RWPE1 (cell line): ENCODE measurements at regions not wholly inside any gene's neighbourhood (a gene's known extent, or its start where the extent isn't known, plus 50 kb on each side); places are given as distances from the start of the nearest gene placed in this dataset.

ENCODE experiments used
- CTCF ChIA-PET: fragments of 350-600 bp; sonication (Branson Sonifier 250); formaldehyde crosslinking; extraction: SDS; loops from one replicate; lab custom pipeline; 2021; lab: Yijun Ruan, JAX
- POLR2A ChIA-PET: fragments of 400-600 bp; formaldehyde crosslinking; extraction: SDS; loops from one replicate; lab custom pipeline; 2020; ENCODE audit warnings: antibody characterized with exemption; ENCODE audit not compliant: low non-redundant PET; lab: Yijun Ruan, JAX
- DNase-seq: peaks from one replicate; pipeline ENCODE4 v3.0.0; 2012; ENCODE audit warnings: low spot score
- H3K27ac ChIP-seq: fragments of 450-650 bp; 2 replicates; pipeline ENCODE4 v1.5.1; 2017
- CTCF ChIP-seq: fragments of 450-650 bp; conservative IDR thresholded peaks from 2 replicates; pipeline ENCODE4 v1.5.1; 2017; ENCODE audit warnings: low read depth, mild to moderate bottlenecking

GRCh38 chr11:42625757-42626665, 685.8 kb upstream of the API5 start:
- POLR2A ChIA-PET, result no interaction called here
- no peak for DNase-seq
- TF ChIP-seq CTCF, result no peak
- CTCF ChIA-PET, result interaction anchor here (1.0 kb wide), 1 partner anchor 657 kb away, joined by 3 read pairs; no protein-coding TSS in a partner anchor
- H3K27ac ChIP-seq, result no peak overlapping the region

GRCh38 chr11:42631220-42631843, 680.5 kb upstream of the API5 start:
- TF ChIP-seq CTCF, result no peak
- DNase-seq, result peak; percentile 9
- CTCF ChIA-PET, result interaction anchor here (0.7 kb wide), 1 partner anchor 82 kb away, joined by 3 read pairs; no protein-coding TSS in a partner anchor
- H3K27ac ChIP-seq, result no peak overlapping the region
- POLR2A ChIA-PET, result no interaction called here

DNA sequence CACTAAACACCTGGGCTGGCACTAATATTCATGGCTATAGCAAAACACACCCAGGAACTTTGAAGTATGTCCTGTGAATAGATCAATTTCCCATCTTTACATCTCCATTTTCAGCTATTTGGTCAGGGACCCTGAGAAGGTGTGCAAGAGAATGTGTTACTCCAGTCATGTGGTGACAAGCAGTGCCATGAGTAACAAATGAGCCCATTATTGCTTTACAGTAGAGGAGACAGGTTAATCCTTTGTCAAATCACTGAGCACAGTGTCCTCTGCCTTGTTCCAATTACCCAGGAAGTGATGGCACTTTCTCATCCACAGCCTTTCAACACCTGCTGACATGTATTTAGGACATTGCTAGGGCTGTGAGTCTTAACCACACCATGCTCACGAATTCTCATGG, 664.8 kb upstream of the API5 start:
- POLR2A ChIA-PET, result no interaction called here
- no peak for TF ChIP-seq CTCF
- DNase-seq, result no peak
- no peak overlapping the region for H3K27ac ChIP-seq
- CTCF ChIA-PET, result no interaction called here

DNA sequence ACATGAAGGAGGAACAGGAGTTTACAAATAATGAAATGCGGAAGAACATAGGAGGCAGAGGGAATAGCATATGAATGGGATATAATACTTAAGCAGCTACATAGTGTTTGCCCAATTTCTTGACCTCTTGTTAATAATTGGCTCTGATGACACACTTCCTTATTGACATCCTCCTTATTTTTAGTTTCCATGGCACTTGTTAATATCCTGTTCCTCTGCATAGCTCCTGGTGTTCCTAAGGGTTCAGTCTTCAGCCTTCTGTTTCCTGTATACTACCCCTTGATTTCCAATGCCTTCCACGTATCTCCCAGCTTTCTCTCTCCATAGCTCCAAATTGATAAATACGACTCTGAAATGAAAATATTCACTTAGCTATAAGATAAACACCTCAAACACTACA, 663.8 kb upstream of the API5 start:
- no peak overlapping the region for H3K27ac ChIP-seq
- CTCF ChIA-PET, result no interaction called here
- TF ChIP-seq CTCF, result no peak
- POLR2A ChIA-PET, result no interaction called here
- no peak for DNase-seq

- no peak for DNase-seq
- TF ChIP-seq CTCF, result no peak
- ChIA-PET POLR2A (no interaction called here), CTCF (interaction anchor here (0.6 to 0.7 kb wide), 2 partner anchors 331 to 1020 kb away, joined by 3 to 6 read pairs; no protein-coding TSS in a partner anchor)
- H3K27ac ChIP-seq, result no peak overlapping the region
Observed at GRCh38 chr11:42651621-42652020, 660.2 kb upstream of the API5 start.

DNA sequence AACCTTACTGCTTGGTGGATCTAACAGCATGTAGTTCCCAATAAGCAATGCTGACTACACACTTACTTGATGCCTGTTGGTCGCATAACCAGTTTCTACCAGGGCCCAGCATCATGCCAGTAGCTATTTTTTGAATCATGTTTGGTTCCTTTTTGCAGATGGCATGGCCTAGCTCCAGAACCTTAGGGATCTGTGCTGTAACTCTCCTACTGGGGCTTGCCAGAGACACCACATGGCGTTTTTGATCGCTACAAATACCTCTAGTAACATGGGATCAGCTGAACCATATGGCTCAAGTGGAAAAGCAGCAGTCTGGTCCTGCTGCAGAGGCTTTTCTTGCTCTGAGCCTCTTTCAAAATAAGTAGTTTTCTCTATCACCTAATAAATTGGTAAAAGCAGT, 654.6 kb upstream of the API5 start:
- no peak overlapping the region for H3K27ac ChIP-seq
- ChIA-PET CTCF (interaction anchor here (0.7 kb wide), 1 partner anchor 471 kb away, joined by 3 read pairs; no protein-coding TSS in a partner anchor), POLR2A (no interaction called here)
- DNase-seq, result no peak
- TF ChIP-seq CTCF, result no peak
